Fibroblast of the aortic adventitia (primary cell): ENCODE measurements at regions not wholly inside any gene's neighbourhood (a gene's known extent, or its start where the extent isn't known, plus 50 kb on each side); places are given as distances from the start of the nearest gene placed in this dataset.

Experiments used
- DNase-seq: peaks from one replicate; pipeline ENCODE4 v3.0.0-alpha.2; 2010; ENCODE audit warnings: low read depth
- H3K4me3 ChIP-seq: 2 replicates; pipeline ENCODE4 v1.5.1; 2011; ENCODE audit warnings: low read depth, mild to moderate bottlenecking, control low read depth, low read length, moderate library complexity
- CTCF ChIP-seq: IDR thresholded peaks from 2 replicates; pipeline ENCODE4 v1.5.1; 2011; ENCODE audit warnings: mild to moderate bottlenecking, low read length, control low read depth, inconsistent platforms; ENCODE audit not compliant: insufficient read depth

- no peak for TF ChIP-seq CTCF
- no peak overlapping the region for H3K4me3 ChIP-seq
These were observed 121.2 kb upstream of the TET2 start for GRCh38 chr4:105025263-105026017.

GRCh38 chr4:105036991-105037390 lies 109.7 kb upstream of the TET2 start:
- H3K4me3 ChIP-seq = no peak overlapping the region
- DNase-seq = no peak
- no peak for TF ChIP-seq CTCF

More at GRCh38 chr4:105025263-105026017, 121.2 kb upstream of the TET2 start:
- DNase-seq = no peak

- no peak for DNase-seq
- no peak overlapping the region for H3K4me3 ChIP-seq
- no peak for TF ChIP-seq CTCF
These were observed 104.2 kb upstream of the TET2 start for GRCh38 chr4:105042451-105042850.

- no peak overlapping the region for H3K4me3 ChIP-seq
These were observed 95.8 kb upstream of the TET2 start for GRCh38 chr4:105050896-105051295.

GRCh38 chr4:105057370-105058105 lies 89.1 kb upstream of the TET2 start:
- no peak for DNase-seq
- H3K4me3 ChIP-seq = no peak overlapping the region
- no peak for TF ChIP-seq CTCF

More at GRCh38 chr4:105050896-105051295, 95.8 kb upstream of the TET2 start:
- peak; percentile 73 for DNase-seq
- TF ChIP-seq CTCF = no peak

- no peak overlapping the region for H3K4me3 ChIP-seq
- TF ChIP-seq CTCF = no peak
- peak; percentile 86 for DNase-seq
These were observed 88.4 kb upstream of the TET2 start for GRCh38 chr4:105058177-105058812.
